HepG2 (cell line): ENCODE measurements at regions not wholly inside any gene's neighbourhood (a gene's known extent, or its start where the extent isn't known, plus 50 kb on each side); places are given as distances from the start of the nearest gene placed in this dataset.

Experiments
- CREB1 ChIP-seq, 2 experiments: fragments of 450-650 bp in 1 of 2; IDR thresholded peaks; 2 replicates each; pipeline ENCODE4 v1.6.1; 2016 to 2017; ENCODE audit warnings: control low read depth in 1 of 2, mild to moderate bottlenecking in 1 of 2, missing compliant biosample characterization in 1 of 2, missing genetic modification characterization in 1 of 2
- MXI1 ChIP-seq: IDR thresholded peaks from 3 replicates; pipeline ENCODE4 v1.6.1; 2012; ENCODE audit warnings: low read depth, low read length, inconsistent platforms, borderline replicate concordance
- PHF21A ChIP-seq: sonication (generic); formaldehyde crosslinking; IDR thresholded peaks from 2 replicates; pipeline ENCODE4 v1.5.0; 2020; ENCODE audit warnings: mild to moderate bottlenecking, missing genetic modification reagents
- SP1 ChIP-seq, 2 experiments: fragments of 450-650 bp in 1 of 2; sonication (generic) in 1 of 2; formaldehyde crosslinking in 1 of 2; IDR thresholded peaks; 2 replicates each; pipeline versions ENCODE4 v1.4.0 to v1.6.1; 2016 to 2020; ENCODE audit warnings: missing genetic modification reagents in 1 of 2
- SRSF9 ChIP-seq: fragments of 200-400 bp; formaldehyde crosslinking; IDR thresholded peaks from 2 replicates; pipeline ENCODE4 v1.6.1; 2018; ENCODE audit warnings: borderline replicate concordance, mild to moderate bottlenecking, low read depth, low read length; ENCODE audit not compliant: insufficient read depth, poor library complexity, severe bottlenecking
- ZHX1 ChIP-seq: sonication (generic); formaldehyde crosslinking; IDR thresholded peaks from 2 replicates; pipeline ENCODE4 v1.8.1; 2022; ENCODE audit warnings: low read depth, mild to moderate bottlenecking, missing genetic modification reagents
- ZNF687 ChIP-seq: sonication (generic); formaldehyde crosslinking; IDR thresholded peaks from 2 replicates; pipeline ENCODE4 v1.5.1; 2020; ENCODE audit warnings: mild to moderate bottlenecking, missing genetic modification reagents, moderate library complexity
- ZSCAN5A ChIP-seq: sonication (generic); formaldehyde crosslinking; IDR thresholded peaks from 2 replicates; pipeline ENCODE4 v1.8.0; 2022; ENCODE audit warnings: mild to moderate bottlenecking, missing genetic modification reagents, borderline replicate concordance
- TF ChIP-seq, protein P1 (sequence below): sonication (generic); formaldehyde crosslinking; IDR thresholded peaks from 2 replicates; pipeline ENCODE4 v1.5.0; 2020; ENCODE audit warnings: missing genetic modification reagents
- TF ChIP-seq, protein P2 (sequence below): sonication (generic); formaldehyde crosslinking; IDR thresholded peaks from 2 replicates; pipeline ENCODE4 v1.9.0; 2021; ENCODE audit warnings: mild to moderate bottlenecking, missing genetic modification reagents

DNA sequence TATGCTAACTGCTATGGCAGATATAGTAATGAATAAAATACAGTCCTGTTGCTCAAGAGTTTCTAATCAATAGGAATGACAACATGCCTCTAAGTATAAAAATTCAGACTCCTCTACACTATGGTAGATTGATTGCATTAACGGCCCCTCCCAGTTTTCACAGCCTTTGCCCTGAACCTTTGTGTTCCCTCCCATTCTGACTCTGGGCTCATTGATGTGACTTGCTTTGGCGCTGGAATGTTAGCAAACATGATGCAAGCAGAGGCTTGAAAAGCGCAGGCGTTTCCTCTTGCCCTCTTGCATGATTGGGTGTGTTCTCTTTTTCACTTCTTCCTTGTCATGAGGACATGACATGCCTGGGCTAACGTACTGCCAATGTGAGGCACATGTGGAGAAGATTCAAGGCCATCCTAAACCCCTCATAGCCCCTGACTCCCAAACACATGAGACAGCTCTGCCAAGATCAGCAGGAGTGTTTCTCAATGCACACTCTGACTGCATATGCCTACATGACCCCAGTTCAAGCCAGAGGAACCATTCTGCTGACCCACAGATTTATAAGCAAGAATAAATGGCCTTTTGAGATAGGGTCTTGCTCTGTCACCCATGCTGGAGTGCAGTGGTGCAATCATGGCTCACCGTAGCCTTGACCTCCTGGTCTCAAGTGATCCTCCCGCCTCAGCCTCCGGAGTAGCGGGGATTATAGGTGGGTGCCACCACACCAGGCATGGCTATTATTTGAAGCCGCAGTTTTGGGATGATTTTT lies 49.7 kb upstream of the CD28 start (continued):
- TF ChIP-seq ZNF687 (peak; percentile 54), PHF21A (CRISPR knock-in tag) (peak; percentile 34; the same call in 1 of the 2 replicates), MXI1 (peak; percentile 70; the same call in 1 of the 3 replicates), ZSCAN5A (CRISPR knock-in tag) (no peak), SRSF9 (no peak), ZHX1 (peak; percentile 70; the same call in 1 of the 2 replicates), CREB1 (IDR thresholded peaks at IDR 0.05) (no peak), CREB1 (CRISPR knock-in tag; IDR thresholded peaks at IDR 0.05) (peak; percentile 55; the same call in 1 of the 2 replicates), SP1 (IDR thresholded peaks at IDR 0.05) (no peak), SP1 (CRISPR knock-in tag; IDR thresholded peaks at IDR 0.05) (peak; percentile 50; the same call in 1 of the 2 replicates)
- TF ChIP-seq, protein P1, sequence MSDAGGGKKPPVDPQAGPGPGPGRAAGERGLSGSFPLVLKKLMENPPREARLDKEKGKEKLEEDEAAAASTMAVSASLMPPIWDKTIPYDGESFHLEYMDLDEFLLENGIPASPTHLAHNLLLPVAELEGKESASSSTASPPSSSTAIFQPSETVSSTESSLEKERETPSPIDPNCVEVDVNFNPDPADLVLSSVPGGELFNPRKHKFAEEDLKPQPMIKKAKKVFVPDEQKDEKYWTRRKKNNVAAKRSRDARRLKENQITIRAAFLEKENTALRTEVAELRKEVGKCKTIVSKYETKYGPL (CRISPR knock-in tag): no peak
- TF ChIP-seq, protein P2, sequence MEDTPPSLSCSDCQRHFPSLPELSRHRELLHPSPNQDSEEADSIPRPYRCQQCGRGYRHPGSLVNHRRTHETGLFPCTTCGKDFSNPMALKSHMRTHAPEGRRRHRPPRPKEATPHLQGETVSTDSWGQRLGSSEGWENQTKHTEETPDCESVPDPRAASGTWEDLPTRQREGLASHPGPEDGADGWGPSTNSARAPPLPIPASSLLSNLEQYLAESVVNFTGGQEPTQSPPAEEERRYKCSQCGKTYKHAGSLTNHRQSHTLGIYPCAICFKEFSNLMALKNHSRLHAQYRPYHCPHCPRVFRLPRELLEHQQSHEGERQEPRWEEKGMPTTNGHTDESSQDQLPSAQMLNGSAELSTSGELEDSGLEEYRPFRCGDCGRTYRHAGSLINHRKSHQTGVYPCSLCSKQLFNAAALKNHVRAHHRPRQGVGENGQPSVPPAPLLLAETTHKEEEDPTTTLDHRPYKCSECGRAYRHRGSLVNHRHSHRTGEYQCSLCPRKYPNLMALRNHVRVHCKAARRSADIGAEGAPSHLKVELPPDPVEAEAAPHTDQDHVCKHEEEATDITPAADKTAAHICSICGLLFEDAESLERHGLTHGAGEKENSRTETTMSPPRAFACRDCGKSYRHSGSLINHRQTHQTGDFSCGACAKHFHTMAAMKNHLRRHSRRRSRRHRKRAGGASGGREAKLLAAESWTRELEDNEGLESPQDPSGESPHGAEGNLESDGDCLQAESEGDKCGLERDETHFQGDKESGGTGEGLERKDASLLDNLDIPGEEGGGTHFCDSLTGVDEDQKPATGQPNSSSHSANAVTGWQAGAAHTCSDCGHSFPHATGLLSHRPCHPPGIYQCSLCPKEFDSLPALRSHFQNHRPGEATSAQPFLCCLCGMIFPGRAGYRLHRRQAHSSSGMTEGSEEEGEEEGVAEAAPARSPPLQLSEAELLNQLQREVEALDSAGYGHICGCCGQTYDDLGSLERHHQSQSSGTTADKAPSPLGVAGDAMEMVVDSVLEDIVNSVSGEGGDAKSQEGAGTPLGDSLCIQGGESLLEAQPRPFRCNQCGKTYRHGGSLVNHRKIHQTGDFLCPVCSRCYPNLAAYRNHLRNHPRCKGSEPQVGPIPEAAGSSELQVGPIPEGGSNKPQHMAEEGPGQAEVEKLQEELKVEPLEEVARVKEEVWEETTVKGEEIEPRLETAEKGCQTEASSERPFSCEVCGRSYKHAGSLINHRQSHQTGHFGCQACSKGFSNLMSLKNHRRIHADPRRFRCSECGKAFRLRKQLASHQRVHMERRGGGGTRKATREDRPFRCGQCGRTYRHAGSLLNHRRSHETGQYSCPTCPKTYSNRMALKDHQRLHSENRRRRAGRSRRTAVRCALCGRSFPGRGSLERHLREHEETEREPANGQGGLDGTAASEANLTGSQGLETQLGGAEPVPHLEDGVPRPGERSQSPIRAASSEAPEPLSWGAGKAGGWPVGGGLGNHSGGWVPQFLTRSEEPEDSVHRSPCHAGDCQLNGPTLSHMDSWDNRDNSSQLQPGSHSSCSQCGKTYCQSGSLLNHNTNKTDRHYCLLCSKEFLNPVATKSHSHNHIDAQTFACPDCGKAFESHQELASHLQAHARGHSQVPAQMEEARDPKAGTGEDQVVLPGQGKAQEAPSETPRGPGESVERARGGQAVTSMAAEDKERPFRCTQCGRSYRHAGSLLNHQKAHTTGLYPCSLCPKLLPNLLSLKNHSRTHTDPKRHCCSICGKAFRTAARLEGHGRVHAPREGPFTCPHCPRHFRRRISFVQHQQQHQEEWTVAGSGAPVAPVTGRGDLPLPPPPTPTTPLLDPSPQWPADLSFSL (CRISPR knock-in tag): no peak; the same call in 1 of the 2 replicates
